OCI-LY3 (cell line): ENCODE measurements at regions not wholly inside any gene's neighbourhood (a gene's known extent, or its start where the extent isn't known, plus 50 kb on each side); places are given as distances from the start of the nearest gene placed in this dataset.

Experiments
- H2AFZ ChIP-seq: fragments of 200-600, 300-600 bp; shearing (Covaris generic); 2 replicates; pipeline ENCODE4 v1.6.0; 2014; ENCODE audit warnings: antibody characterized with exemption, low read depth, low read length
- H3K27ac ChIP-seq: fragments of 200-600, 300-600 bp; sonication (generic); 2 replicates; pipeline ENCODE4 v1.5.1; 2014; ENCODE audit warnings: mild to moderate bottlenecking, low read length, moderate library complexity, mixed read lengths
- H3K27me3 ChIP-seq: fragments of 200-600, 300-600 bp; sonication (generic); 2 replicates; pipeline ENCODE4 v1.6.1; 2014; ENCODE audit warnings: low read depth, low read length, mixed read lengths
- H3K36me3 ChIP-seq: fragments of 200-600, 300-600 bp; sonication (generic); replicated peaks from 2 replicates; pipeline ENCODE3; 2014; ENCODE audit warnings: low read depth, low read length, mixed read lengths
- H3K4me1 ChIP-seq: fragments of 300-600, 200-600 bp; sonication (generic); 2 replicates; pipeline ENCODE4 v1.6.1; 2014; ENCODE audit warnings: low read length, mixed read lengths
- H3K4me2 ChIP-seq: fragments of 200-600, 300-600 bp; sonication (generic); 2 replicates; pipeline ENCODE4 v1.6.1; 2014; ENCODE audit warnings: low read length, mixed read lengths
- H3K4me3 ChIP-seq: fragments of 300-600, 200-600 bp; sonication (generic); 2 replicates; pipeline ENCODE4 v1.5.1; 2014; ENCODE audit warnings: antibody characterized with exemption, mild to moderate bottlenecking, low read length, moderate library complexity
- H3K79me2 ChIP-seq: fragments of 300-600, 200-600 bp; shearing (Covaris generic); 2 replicates; pipeline ENCODE4 v1.6.1; 2014; ENCODE audit warnings: mild to moderate bottlenecking, low read length, mixed read lengths
- H3K9ac ChIP-seq: fragments of 300-600, 200-600 bp; shearing (Covaris generic); 2 replicates; pipeline ENCODE4 v1.6.0; 2014; ENCODE audit warnings: mild to moderate bottlenecking, low read length, moderate library complexity
- H3K9me3 ChIP-seq: fragments of 200-600, 300-600 bp; shearing (Covaris generic); 2 replicates; pipeline ENCODE4 v1.6.1; 2014; ENCODE audit warnings: low read length, mixed read lengths; ENCODE audit not compliant: insufficient read depth
- H4K20me1 ChIP-seq: fragments of 200-600, 300-600 bp; sonication (generic); 2 replicates; pipeline ENCODE4 v1.6.1; 2016; ENCODE audit warnings: low read length, mixed read lengths; ENCODE audit not compliant: insufficient read depth
- EZH2phosphoT487 ChIP-seq: fragments of 200-600 bp; shearing (Covaris generic); IDR thresholded peaks from 2 replicates; pipeline ENCODE4 v1.6.1; 2018; ENCODE audit warnings: antibody characterized with exemption, mixed run types, low read depth
- TF ChIP-seq, protein P1 (sequence below): fragments of 200-600, 300-600 bp; sonication (generic); IDR thresholded peaks from 2 replicates; pipeline ENCODE4 v1.5.1; 2014; ENCODE audit warnings: antibody characterized with exemption, low read length, low read depth

- H3K27ac ChIP-seq: no peak overlapping the region
- no peak overlapping the region for H3K9ac ChIP-seq
- H4K20me1 ChIP-seq: no peaks in the 10 kb centered on the region
Measured at GRCh38 chr16:47806309-47806847, 345.2 kb downstream of the PHKB start.

DNA sequence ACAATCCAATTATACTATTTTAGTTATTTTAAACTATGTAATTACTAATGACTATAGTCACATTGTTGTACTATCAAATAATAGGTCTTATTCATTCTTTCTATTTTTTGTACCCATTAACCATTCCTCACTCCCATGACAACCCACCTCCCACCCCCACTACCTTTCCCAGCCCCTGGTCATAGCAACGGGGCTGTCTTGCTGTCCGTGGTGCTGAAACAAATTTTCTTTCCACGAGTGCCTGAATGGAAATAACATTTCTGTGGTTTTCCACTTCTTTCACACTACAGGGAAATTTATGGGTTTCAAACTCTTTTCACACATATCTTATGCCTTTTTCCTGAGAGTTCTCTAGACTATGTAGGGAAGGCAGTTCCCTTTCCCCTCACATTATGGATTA is 326.6 kb downstream of the PHKB start:
- TF ChIP-seq EZH2phosphoT487: no peak
- TF ChIP-seq, protein P1, sequence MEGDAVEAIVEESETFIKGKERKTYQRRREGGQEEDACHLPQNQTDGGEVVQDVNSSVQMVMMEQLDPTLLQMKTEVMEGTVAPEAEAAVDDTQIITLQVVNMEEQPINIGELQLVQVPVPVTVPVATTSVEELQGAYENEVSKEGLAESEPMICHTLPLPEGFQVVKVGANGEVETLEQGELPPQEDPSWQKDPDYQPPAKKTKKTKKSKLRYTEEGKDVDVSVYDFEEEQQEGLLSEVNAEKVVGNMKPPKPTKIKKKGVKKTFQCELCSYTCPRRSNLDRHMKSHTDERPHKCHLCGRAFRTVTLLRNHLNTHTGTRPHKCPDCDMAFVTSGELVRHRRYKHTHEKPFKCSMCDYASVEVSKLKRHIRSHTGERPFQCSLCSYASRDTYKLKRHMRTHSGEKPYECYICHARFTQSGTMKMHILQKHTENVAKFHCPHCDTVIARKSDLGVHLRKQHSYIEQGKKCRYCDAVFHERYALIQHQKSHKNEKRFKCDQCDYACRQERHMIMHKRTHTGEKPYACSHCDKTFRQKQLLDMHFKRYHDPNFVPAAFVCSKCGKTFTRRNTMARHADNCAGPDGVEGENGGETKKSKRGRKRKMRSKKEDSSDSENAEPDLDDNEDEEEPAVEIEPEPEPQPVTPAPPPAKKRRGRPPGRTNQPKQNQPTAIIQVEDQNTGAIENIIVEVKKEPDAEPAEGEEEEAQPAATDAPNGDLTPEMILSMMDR: no peak
- Histone ChIP-seq H2AFZ (no peak overlapping the region), H3K27me3 (peaks cover 12% of the 10 kb centered on the region; the same call in 1 of the 2 replicates), H3K9ac (no peak overlapping the region), H3K36me3 (no peaks in the 10 kb centered on the region), H3K4me1 (no peaks in the 10 kb centered on the region), H4K20me1 (no peaks in the 10 kb centered on the region), H3K79me2 (no peaks in the 10 kb centered on the region), H3K27ac (no peak overlapping the region), H3K9me3 (no peaks in the 10 kb centered on the region), H3K4me3 (no peak overlapping the region), H3K4me2 (no peak overlapping the region)

More at GRCh38 chr16:47806309-47806847, 345.2 kb downstream of the PHKB start:
- Histone ChIP-seq H3K4me1 (no peaks in the 10 kb centered on the region), H3K4me2 (no peak overlapping the region), H3K79me2 (no peaks in the 10 kb centered on the region), H3K9me3 (no peaks in the 10 kb centered on the region), H3K27me3 (no peaks in the 10 kb centered on the region), H3K4me3 (no peak overlapping the region), H2AFZ (no peak overlapping the region), H3K36me3 (no peaks in the 10 kb centered on the region)
- TF ChIP-seq, protein P1: no peak
- no peak for TF ChIP-seq EZH2phosphoT487

GRCh38 chr16:47781673-47782072 is 320.5 kb downstream of the PHKB start:
- Histone ChIP-seq H3K4me2 (no peak overlapping the region), H3K4me3 (no peak overlapping the region), H4K20me1 (no peaks in the 10 kb centered on the region), H3K36me3 (no peaks in the 10 kb centered on the region), H3K27ac (no peak overlapping the region), H2AFZ (no peak overlapping the region), H3K4me1 (no peaks in the 10 kb centered on the region; the same call in 1 of the 2 replicates), H3K9me3 (no peaks in the 10 kb centered on the region), H3K27me3 (peaks cover 12% of the 10 kb centered on the region; the same call in 1 of the 2 replicates), H3K79me2 (no peaks in the 10 kb centered on the region), H3K9ac (no peak overlapping the region)
- TF ChIP-seq EZH2phosphoT487: no peak
- TF ChIP-seq, protein P1: no peak

DNA sequence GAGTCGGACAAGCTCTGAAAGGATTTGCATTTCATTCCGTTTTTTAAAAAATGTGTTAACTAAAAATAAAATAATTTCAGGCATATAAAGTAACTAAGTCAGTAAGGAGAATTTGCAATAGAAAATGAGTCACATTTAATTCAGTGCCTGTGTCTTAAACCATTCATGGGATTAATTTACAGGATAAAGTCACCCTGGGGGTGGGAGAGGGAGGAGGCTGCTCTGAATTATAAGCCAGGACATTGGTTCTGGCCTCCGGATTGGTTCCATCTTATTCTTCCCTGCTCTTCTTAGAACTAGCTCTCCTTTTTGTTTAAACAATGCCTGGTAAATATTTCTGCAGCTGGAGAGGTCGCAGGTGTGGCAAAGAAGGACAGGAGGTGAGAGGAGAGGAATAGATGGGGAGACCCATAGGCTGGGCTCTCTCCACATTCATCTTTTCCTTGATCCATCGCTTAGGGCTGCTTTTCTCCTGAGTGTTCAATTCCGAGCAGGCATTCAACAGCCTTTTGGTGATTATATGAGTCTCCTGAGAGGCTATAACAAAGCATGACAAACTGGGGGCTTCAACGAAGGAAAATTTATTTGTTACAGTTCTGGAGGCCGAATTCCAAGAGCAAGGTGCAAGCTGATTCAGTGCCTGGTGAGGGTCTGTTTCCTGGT is 319.2 kb downstream of the PHKB start:
- H3K79me2 ChIP-seq: no peaks in the 10 kb centered on the region
- no peaks in the 10 kb centered on the region for H3K9me3 ChIP-seq
- no peaks in the 10 kb centered on the region for H3K36me3 ChIP-seq
- H3K4me3 ChIP-seq: peak overlapping the region; percentile 70
- no peak overlapping the region for H3K27ac ChIP-seq
- H3K4me1 ChIP-seq: no peaks in the 10 kb centered on the region; the same call in 1 of the 2 replicates
- H4K20me1 ChIP-seq: no peaks in the 10 kb centered on the region
- TF ChIP-seq EZH2phosphoT487: no peak
- TF ChIP-seq, protein P1: no peak
- no peak overlapping the region for H3K9ac ChIP-seq
- H3K4me2 ChIP-seq: peak overlapping the region; percentile 63
- H2AFZ ChIP-seq: peak overlapping the region; percentile 58; the same call in 1 of the 2 replicates
- peaks cover 7% of the 10 kb centered on the region; the same call in 1 of the 2 replicates for H3K27me3 ChIP-seq
